Panc1 (cell line): ENCODE measurements at regions not wholly inside any gene's neighbourhood (a gene's known extent, or its start where the extent isn't known, plus 50 kb on each side); places are given as distances from the start of the nearest gene placed in this dataset.
A peak's percentile ranks its signal among the peaks of the same experiment; 100 is the strongest.
"Not testable (repeated sequence)": the region's sequence is repeated elsewhere in the genome, so short reads cannot be mapped to it uniquely, and the experiment has no call there.

Experiments
- ATAC-seq: fragments of 200-7000 bp; cut with Tn5 transposase; 2 replicates; pipeline ENCODE4 v1.9.1; 2020; ENCODE audit warnings: mild to moderate bottlenecking, moderate library complexity
- BruUV-seq: library from RNA; stranded (reverse); fragments of 400-500 nt; replicated peaks from 2 replicates; lab custom pipeline; 2021; lab: Mats Ljungman, UMichigan
- CTCF ChIA-PET: fragments of 300-600 bp; sonication (Branson Sonifier 250); formaldehyde crosslinking; loops from one replicate; lab custom pipeline; 2022; ENCODE audit warnings: antibody characterized with exemption; lab: Charles Lee
- POLR2A ChIA-PET: fragments of 300-600 bp; sonication (Branson Sonifier 250); formaldehyde crosslinking; loops from one replicate; lab custom pipeline; 2022; ENCODE audit warnings: antibody characterized with exemption; lab: Charles Lee
- DNase-seq: peaks from one replicate; pipeline ENCODE4 v3.0.0-alpha.2; 2010; ENCODE audit warnings: low read depth, low spot score
- H3K27ac ChIP-seq: 2 replicates; pipeline ENCODE4 v1.5.1; 2011; ENCODE audit warnings: mild to moderate bottlenecking, low read length, inconsistent platforms
- H3K27me3 ChIP-seq: fragments of 200-500 bp; sonication (Bioruptor generic); 2 replicates; pipeline ENCODE4 v1.6.0; 2014; ENCODE audit warnings: low read length, inconsistent platforms; ENCODE audit not compliant: control insufficient read depth, insufficient read depth
- H3K36me3 ChIP-seq: fragments of 200-500 bp; sonication (Bioruptor generic); 2 replicates; pipeline ENCODE4 v1.5.1; 2014; ENCODE audit warnings: inconsistent platforms, mild to moderate bottlenecking, low read length, moderate library complexity; ENCODE audit not compliant: control insufficient read depth, insufficient read depth
- H3K4me1 ChIP-seq: 2 replicates; pipeline ENCODE4 v1.5.1; 2011; ENCODE audit warnings: inconsistent platforms, mild to moderate bottlenecking, low read length, moderate library complexity; ENCODE audit not compliant: control insufficient read depth, insufficient read depth
- H3K4me3 ChIP-seq, 2 experiments: 2 replicates each; pipeline ENCODE4 v1.5.1; 2011 to 2012; ENCODE audit warnings: low read depth in 2 of 2, low read length in 2 of 2, mild to moderate bottlenecking in 2 of 2, inconsistent platforms in 1 of 2, moderate library complexity in 1 of 2
- H3K9me3 ChIP-seq: fragments of 200-500 bp; sonication (Bioruptor generic); 2 replicates; pipeline ENCODE4 v1.5.1; 2014; ENCODE audit warnings: low read depth, mild to moderate bottlenecking, inconsistent platforms, low read length, moderate library complexity; ENCODE audit not compliant: control insufficient read depth, insufficient read depth
- POLR2AphosphoS5 ChIP-seq: IDR thresholded peaks from 2 replicates; pipeline ENCODE4 v1.6.1; 2012; ENCODE audit warnings: mild to moderate bottlenecking, low read depth, low read length, moderate library complexity
- SIN3A ChIP-seq: IDR thresholded peaks from 2 replicates; pipeline ENCODE4 v1.6.1; 2012; ENCODE audit warnings: low read depth, mild to moderate bottlenecking, low read length, moderate library complexity, borderline replicate concordance; ENCODE audit not compliant: insufficient read depth
- TCF7L2 ChIP-seq: IDR thresholded peaks from 2 replicates; pipeline ENCODE4 v1.6.1; 2011; ENCODE audit warnings: mild to moderate bottlenecking, low read depth, low read length, inconsistent platforms
- in situ Hi-C: cut with HindIII; loops from 2 replicates; pipeline ENCODE4 v1.10.0; 2016; ENCODE audit warnings: low sequenced_read_pairs, low pct_unique_long_range_greater_than_20kb
- intact Hi-C: fragments of 100-400 bp; cut with micrococcal nuclease; formaldehyde crosslinking; loops from one replicate; pipeline ENCODE4 v1.10.0; 2022; ENCODE audit not compliant: unreplicated experiment
- TF ChIP-seq, protein P1 (sequence below): fragments of 450-650 bp; IDR thresholded peaks from 2 replicates; pipeline ENCODE4 v1.5.1; 2017; ENCODE audit warnings: mild to moderate bottlenecking
- TF ChIP-seq, protein P2 (sequence below), 2 experiments: IDR thresholded peaks; 2 replicates each; pipeline ENCODE4 v1.6.1; 2011 to 2012; ENCODE audit warnings: low read depth in 2 of 2, control low read depth in 1 of 2, low read length in 1 of 2, mild to moderate bottlenecking in 1 of 2, moderate library complexity in 1 of 2; ENCODE audit not compliant: insufficient read depth in 1 of 2

DNA sequence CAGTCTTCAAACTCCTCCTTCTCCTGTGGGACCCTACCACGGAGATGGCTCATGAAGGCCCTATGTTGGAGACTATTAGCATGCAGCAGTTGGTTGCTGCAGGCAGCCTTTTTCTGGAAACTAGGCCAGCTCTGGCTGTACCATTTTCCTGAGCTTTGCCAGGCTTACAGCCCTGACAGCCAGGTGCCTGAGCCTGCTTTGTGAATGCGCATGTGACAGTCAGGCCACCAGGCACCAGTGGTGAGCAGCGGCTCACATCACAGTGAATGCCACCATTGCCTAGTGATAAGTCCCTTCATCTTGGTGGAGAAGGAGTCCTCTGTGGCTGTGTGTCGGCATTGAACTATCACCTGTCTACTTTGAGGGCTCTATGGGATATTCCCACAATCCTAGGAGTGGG lies 982.4 kb upstream of the DEFB115 start:
- H3K27me3 ChIP-seq, ATAC-seq, intact Hi-C loops, H3K9me3 ChIP-seq, H3K36me3 ChIP-seq, DNase-seq, H3K4me3 ChIP-seq, CTCF ChIA-PET, H3K27ac ChIP-seq, BruUV-seq, in situ Hi-C loops, H3K4me1 ChIP-seq, POLR2A ChIA-PET: not testable (repeated sequence)

DNA sequence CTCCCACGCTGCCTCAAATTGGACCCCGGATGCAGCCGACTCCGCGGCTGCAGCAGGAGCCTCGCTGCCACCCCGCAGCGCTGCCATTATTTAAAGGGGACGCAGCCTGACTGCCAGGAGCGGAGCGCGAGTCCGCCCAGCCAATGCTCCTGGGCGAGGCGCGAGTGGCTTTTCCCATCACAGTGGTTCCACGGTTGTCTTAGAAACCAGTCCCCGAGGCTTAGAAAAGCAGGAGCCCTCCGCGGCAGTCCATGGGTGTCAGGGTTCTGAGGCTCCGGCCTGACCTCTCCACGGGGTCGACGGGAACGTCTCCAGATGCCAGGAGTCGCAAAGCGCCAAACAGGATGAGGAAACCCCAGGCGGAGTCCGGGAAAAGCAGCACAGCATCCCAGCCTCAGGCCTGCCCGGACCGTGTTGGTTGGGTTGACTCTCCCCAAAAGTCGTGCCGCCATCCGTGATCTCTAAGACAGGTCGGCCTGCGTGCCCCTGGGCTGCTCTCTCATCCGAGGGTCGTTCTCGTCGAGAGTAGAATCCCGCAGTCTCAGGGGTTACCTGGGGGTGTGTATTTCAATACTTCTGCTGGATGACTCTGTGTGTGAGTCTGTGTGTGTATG lies 975.8 kb upstream of the DEFB115 start:
- ChIA-PET POLR2A (no interaction called here), CTCF (no interaction called here)
- DNase-seq (no peak), ATAC-seq (no peak)
- H3K36me3 ChIP-seq = no peaks in the 10 kb centered on the region
- no peak overlapping the region for H3K4me3 ChIP-seq
- H3K27ac ChIP-seq = no peak overlapping the region
- H3K4me1 ChIP-seq = peaks cover 6% of the 10 kb centered on the region
- BruUV-seq = no TSS peak
- in situ Hi-C loops = no loop called here
- no peak for TF ChIP-seq POLR2AphosphoS5
- TF ChIP-seq, protein P1, sequence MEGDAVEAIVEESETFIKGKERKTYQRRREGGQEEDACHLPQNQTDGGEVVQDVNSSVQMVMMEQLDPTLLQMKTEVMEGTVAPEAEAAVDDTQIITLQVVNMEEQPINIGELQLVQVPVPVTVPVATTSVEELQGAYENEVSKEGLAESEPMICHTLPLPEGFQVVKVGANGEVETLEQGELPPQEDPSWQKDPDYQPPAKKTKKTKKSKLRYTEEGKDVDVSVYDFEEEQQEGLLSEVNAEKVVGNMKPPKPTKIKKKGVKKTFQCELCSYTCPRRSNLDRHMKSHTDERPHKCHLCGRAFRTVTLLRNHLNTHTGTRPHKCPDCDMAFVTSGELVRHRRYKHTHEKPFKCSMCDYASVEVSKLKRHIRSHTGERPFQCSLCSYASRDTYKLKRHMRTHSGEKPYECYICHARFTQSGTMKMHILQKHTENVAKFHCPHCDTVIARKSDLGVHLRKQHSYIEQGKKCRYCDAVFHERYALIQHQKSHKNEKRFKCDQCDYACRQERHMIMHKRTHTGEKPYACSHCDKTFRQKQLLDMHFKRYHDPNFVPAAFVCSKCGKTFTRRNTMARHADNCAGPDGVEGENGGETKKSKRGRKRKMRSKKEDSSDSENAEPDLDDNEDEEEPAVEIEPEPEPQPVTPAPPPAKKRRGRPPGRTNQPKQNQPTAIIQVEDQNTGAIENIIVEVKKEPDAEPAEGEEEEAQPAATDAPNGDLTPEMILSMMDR = no peak
- TF ChIP-seq, protein P2, sequence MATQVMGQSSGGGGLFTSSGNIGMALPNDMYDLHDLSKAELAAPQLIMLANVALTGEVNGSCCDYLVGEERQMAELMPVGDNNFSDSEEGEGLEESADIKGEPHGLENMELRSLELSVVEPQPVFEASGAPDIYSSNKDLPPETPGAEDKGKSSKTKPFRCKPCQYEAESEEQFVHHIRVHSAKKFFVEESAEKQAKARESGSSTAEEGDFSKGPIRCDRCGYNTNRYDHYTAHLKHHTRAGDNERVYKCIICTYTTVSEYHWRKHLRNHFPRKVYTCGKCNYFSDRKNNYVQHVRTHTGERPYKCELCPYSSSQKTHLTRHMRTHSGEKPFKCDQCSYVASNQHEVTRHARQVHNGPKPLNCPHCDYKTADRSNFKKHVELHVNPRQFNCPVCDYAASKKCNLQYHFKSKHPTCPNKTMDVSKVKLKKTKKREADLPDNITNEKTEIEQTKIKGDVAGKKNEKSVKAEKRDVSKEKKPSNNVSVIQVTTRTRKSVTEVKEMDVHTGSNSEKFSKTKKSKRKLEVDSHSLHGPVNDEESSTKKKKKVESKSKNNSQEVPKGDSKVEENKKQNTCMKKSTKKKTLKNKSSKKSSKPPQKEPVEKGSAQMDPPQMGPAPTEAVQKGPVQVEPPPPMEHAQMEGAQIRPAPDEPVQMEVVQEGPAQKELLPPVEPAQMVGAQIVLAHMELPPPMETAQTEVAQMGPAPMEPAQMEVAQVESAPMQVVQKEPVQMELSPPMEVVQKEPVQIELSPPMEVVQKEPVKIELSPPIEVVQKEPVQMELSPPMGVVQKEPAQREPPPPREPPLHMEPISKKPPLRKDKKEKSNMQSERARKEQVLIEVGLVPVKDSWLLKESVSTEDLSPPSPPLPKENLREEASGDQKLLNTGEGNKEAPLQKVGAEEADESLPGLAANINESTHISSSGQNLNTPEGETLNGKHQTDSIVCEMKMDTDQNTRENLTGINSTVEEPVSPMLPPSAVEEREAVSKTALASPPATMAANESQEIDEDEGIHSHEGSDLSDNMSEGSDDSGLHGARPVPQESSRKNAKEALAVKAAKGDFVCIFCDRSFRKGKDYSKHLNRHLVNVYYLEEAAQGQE (IDR thresholded peaks at IDR 0.05; ENCODE audit: insufficient read depth in 1 of 2, low read depth in 2 of 2, low read length in 1 of 2) = no peak
- no peak for TF ChIP-seq SIN3A
- TF ChIP-seq TCF7L2 = no peak
- no peaks in the 10 kb centered on the region for H3K9me3 ChIP-seq
- no peaks in the 10 kb centered on the region for H3K27me3 ChIP-seq
- intact Hi-C loops = no loop called here

DNA sequence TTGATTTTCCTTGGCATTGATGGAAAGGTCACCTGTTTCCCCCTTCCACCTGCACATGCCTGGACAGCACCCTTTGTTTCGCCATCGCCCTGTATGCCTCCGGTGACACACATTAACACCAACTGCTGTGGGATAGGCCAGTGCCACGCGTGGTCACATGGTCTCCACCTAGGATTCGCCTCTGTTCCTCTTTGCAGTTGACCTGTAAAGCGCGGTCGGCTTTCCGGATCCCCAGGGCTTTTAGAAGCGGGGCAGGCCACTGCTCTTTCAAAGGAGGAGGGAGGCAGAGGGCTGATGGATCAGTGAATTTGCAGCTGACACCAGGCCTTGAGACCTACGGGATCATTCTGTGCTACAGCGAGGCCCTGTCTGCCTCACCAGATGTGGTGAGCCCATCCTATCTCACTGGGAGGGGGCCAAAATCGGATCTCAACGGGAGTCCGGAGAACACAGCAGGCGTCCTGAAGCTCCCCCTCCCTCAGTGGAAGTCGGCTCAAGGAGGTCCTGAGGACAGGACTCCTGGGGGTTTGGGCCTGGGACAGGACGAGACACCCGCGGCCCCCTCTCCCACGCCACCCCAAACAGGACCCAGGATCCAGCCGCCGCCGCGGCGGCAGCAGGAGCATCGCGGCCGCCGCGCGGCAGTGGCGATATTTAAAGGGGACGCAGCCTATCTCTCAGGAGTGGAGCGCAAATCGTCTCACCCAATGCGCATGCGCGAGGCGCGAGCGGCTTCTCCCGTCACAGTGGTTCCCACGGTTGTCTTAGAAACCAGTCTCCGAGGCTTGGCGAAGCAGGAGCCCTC lies 973.8 kb upstream of the DEFB115 start:
- H3K4me1 ChIP-seq, H3K36me3 ChIP-seq, intact Hi-C loops, in situ Hi-C loops, POLR2A ChIA-PET, CTCF ChIA-PET, H3K9me3 ChIP-seq, H3K27me3 ChIP-seq, BruUV-seq: not testable (repeated sequence)
- Histone ChIP-seq H3K4me3 (peak overlapping the region; percentile 44 to 72), H3K27ac (peak overlapping the region; percentile 67; the same call in 1 of the 2 replicates)
- peak; percentile 79 for ATAC-seq
- peak; percentile 28 for DNase-seq
